ENCODE measurements at regions not wholly inside any gene's neighbourhood (a gene's known extent, or its start where the extent isn't known, plus 50 kb on each side); places are given as distances from the start of the nearest gene placed in this dataset.

- H3K79me2 ChIP-seq (ENCODE audit: insufficient read depth, low read length): peaks cover 61% of the 10 kb centered on the region
- no peaks in the 10 kb centered on the region for H3K9me3 ChIP-seq (ENCODE audit: low read depth, low read length)
- H2AFZ ChIP-seq (ENCODE audit: low read length): no peak overlapping the region
- TF ChIP-seq, protein P1, sequence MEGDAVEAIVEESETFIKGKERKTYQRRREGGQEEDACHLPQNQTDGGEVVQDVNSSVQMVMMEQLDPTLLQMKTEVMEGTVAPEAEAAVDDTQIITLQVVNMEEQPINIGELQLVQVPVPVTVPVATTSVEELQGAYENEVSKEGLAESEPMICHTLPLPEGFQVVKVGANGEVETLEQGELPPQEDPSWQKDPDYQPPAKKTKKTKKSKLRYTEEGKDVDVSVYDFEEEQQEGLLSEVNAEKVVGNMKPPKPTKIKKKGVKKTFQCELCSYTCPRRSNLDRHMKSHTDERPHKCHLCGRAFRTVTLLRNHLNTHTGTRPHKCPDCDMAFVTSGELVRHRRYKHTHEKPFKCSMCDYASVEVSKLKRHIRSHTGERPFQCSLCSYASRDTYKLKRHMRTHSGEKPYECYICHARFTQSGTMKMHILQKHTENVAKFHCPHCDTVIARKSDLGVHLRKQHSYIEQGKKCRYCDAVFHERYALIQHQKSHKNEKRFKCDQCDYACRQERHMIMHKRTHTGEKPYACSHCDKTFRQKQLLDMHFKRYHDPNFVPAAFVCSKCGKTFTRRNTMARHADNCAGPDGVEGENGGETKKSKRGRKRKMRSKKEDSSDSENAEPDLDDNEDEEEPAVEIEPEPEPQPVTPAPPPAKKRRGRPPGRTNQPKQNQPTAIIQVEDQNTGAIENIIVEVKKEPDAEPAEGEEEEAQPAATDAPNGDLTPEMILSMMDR (IDR thresholded peaks at IDR 0.05; ENCODE audit: extremely low read depth, low read depth, low read length): peak; percentile 96
- H4K20me1 ChIP-seq (ENCODE audit: insufficient read depth, low read length): no peaks in the 10 kb centered on the region
- peaks cover 3% of the 10 kb centered on the region for H3K36me3 ChIP-seq (ENCODE audit: insufficient read depth, low read length)
- DNase-seq (ENCODE audit: insufficient read length, low spot score, missing footprints): peak; percentile 86
- H3K4me3 ChIP-seq (ENCODE audit: insufficient read depth, low read length): no peak overlapping the region
- H3K4me1 ChIP-seq (ENCODE audit: insufficient read depth, low read length): peaks cover 16% of the 10 kb centered on the region
- no peak overlapping the region for H3K27ac ChIP-seq (ENCODE audit: low read depth, low read length)
- H3K4me2 ChIP-seq (ENCODE audit: insufficient read depth, low read length): peak overlapping the region; percentile 7
- H3K27me3 ChIP-seq (ENCODE audit: insufficient read depth, low read length): peaks cover 3% of the 10 kb centered on the region
These were observed 623.8 kb upstream of the DIPK2B start for GRCh38 chrX:45824471-45824870.

DNA sequence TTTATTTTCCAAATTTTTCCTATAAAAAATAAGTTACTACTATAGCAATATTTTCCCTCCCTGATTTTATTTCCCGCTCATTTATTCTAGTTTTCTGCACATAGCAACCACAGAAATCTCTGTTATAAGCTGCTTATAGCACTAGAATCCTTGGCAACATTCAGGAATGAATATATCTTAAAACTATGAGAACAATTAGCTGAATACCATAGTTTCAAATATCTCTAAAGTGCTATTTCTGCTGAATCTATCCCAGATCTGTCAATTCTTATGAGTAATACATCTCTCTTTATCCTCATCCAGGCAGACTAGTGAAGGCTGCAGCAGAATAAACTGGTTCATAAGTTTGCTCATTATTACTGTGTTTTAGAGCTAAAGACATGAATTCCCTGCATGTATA, 622.9 kb upstream of the DIPK2B start:
- Histone ChIP-seq H3K36me3 (ENCODE audit: insufficient read depth, low read length) (peaks cover 3% of the 10 kb centered on the region), H3K27ac (ENCODE audit: low read depth, low read length) (peak overlapping the region; percentile 15), H3K27me3 (ENCODE audit: insufficient read depth, low read length) (peaks cover 3% of the 10 kb centered on the region), H3K4me3 (ENCODE audit: insufficient read depth, low read length) (no peak overlapping the region), H4K20me1 (ENCODE audit: insufficient read depth, low read length) (no peaks in the 10 kb centered on the region), H3K79me2 (ENCODE audit: insufficient read depth, low read length) (peaks cover 60% of the 10 kb centered on the region), H3K4me2 (ENCODE audit: insufficient read depth, low read length) (no peak overlapping the region), H3K4me1 (ENCODE audit: insufficient read depth, low read length) (peaks cover 16% of the 10 kb centered on the region), H3K9me3 (ENCODE audit: low read depth, low read length) (no peaks in the 10 kb centered on the region), H2AFZ (ENCODE audit: low read length) (no peak overlapping the region)
- TF ChIP-seq, protein P1 (IDR thresholded peaks at IDR 0.05; ENCODE audit: extremely low read depth, low read depth, low read length): no peak
- no peak for DNase-seq (ENCODE audit: insufficient read length, low spot score, missing footprints)

- TF ChIP-seq, protein P1 (IDR thresholded peaks at IDR 0.05; ENCODE audit: extremely low read depth, low read depth, low read length): no peak
- Histone ChIP-seq H3K27me3 (ENCODE audit: insufficient read depth, low read length) (peaks cover 3% of the 10 kb centered on the region), H3K9me3 (ENCODE audit: low read depth, low read length) (no peaks in the 10 kb centered on the region), H3K36me3 (ENCODE audit: insufficient read depth, low read length) (peaks cover 3% of the 10 kb centered on the region), H3K27ac (ENCODE audit: low read depth, low read length) (peak overlapping the region; percentile 19), H2AFZ (ENCODE audit: low read length) (no peak overlapping the region), H3K4me1 (ENCODE audit: insufficient read depth, low read length) (peaks cover 16% of the 10 kb centered on the region), H3K79me2 (ENCODE audit: insufficient read depth, low read length) (peaks cover 58% of the 10 kb centered on the region), H3K4me2 (ENCODE audit: insufficient read depth, low read length) (no peak overlapping the region), H4K20me1 (ENCODE audit: insufficient read depth, low read length) (no peaks in the 10 kb centered on the region), H3K4me3 (ENCODE audit: insufficient read depth, low read length) (no peak overlapping the region)
- no peak for DNase-seq (ENCODE audit: insufficient read length, low spot score, missing footprints)
These were observed 621.4 kb upstream of the DIPK2B start for GRCh38 chrX:45822124-45822523.

GRCh38 chrX:45818913-45819312, 618.2 kb upstream of the DIPK2B start:
- Histone ChIP-seq H3K27me3 (ENCODE audit: insufficient read depth, low read length) (peaks cover 11% of the 10 kb centered on the region), H3K27ac (ENCODE audit: low read depth, low read length) (no peak overlapping the region), H3K4me1 (ENCODE audit: insufficient read depth, low read length) (peaks cover 13% of the 10 kb centered on the region), H2AFZ (ENCODE audit: low read length) (no peak overlapping the region), H4K20me1 (ENCODE audit: insufficient read depth, low read length) (no peaks in the 10 kb centered on the region), H3K4me3 (ENCODE audit: insufficient read depth, low read length) (no peak overlapping the region), H3K79me2 (ENCODE audit: insufficient read depth, low read length) (peaks cover 81% of the 10 kb centered on the region), H3K4me2 (ENCODE audit: insufficient read depth, low read length) (no peak overlapping the region), H3K9me3 (ENCODE audit: low read depth, low read length) (no peaks in the 10 kb centered on the region), H3K36me3 (ENCODE audit: insufficient read depth, low read length) (peaks cover 7% of the 10 kb centered on the region)
- TF ChIP-seq, protein P1 (IDR thresholded peaks at IDR 0.05; ENCODE audit: extremely low read depth, low read depth, low read length): no peak
- no peak for DNase-seq (ENCODE audit: insufficient read length, low spot score, missing footprints)
